Activated gamma-delta T cell (primary cell): ENCODE measurements at regions not wholly inside any gene's neighbourhood (a gene's known extent, or its start where the extent isn't known, plus 50 kb on each side); places are given as distances from the start of the nearest gene placed in this dataset.

Source experiments
- DNase-seq: peaks from one replicate; lab custom pipeline; 2025; lab: John Stamatoyannopoulos, UW

DNA sequence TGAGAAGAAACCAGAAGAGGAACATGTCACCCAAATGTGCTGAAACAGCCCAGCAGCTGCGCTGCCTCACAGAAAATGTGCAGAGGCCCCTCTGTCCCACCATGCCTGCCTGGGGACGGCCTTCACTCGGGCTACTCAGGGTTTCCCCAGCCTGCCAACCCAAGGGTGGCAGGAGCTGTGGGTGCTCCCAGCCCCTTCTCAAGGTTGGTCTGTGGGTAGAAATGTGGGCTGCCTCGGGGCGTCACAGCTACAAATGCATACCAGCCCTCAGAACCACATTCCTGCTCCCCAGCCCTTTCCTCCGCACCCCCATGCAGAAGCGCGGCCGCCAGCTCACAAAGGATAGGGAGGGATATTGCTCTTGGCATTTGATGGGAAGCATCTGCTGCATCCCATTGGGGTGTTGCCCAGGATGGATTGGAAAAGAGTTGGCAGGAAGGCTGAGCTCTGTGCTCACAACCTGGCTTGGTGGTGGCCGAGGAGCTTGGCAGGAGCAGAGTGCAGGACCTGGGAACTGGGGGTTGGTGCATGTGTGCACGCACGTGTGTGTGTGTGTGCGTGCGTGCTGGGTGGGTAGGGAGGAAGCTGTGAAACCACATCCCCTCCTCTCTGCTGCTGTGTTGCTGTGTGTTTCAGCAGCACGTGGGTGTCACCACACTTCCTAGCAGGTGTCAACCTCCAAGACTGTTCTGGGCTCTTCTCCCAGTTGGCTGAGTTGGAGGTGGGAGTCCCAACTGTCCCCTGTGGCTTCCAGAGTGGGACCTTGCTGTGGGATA is 304.4 kb downstream of the SEC14L1 start:
- DNase-seq, result peak; percentile 58

DNA sequence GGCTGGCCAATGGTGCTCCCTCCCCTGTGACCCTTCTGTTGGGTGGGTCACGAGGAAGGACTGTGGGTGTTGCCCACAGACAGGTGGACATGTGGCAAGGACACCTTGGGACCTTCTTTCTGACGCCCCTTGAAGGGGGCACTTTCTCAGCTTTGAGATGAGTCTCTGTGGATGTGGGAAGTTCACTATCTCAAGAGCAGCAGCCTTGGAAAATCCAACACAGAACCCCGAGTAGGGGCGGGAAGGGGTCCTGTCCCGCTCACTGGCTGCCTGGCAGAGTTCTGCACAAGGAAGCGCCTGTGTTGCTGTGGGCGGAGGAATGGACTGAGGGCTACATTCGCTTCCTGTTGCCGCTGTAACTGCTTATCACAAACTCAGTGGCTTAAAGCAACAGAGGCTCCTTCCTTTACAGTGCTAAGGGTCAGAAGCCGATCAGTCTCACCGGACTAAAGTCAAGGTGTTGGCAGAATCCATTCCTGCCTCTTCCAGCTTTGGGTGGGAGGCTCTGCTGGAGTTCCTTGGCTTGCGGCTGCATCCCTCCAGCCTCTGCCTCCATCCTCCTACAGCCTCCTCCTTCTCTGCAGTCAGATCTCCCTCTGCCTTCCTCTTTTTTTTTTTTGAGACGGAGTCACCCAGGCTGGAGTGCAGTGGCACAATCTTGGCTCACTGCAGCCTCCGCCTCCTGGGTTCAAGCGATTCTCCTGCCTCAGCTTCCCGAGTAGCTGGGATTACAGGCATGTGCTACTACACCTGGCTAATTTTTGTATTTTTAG is 305.2 kb downstream of the SEC14L1 start:
- no peak for DNase-seq

DNA sequence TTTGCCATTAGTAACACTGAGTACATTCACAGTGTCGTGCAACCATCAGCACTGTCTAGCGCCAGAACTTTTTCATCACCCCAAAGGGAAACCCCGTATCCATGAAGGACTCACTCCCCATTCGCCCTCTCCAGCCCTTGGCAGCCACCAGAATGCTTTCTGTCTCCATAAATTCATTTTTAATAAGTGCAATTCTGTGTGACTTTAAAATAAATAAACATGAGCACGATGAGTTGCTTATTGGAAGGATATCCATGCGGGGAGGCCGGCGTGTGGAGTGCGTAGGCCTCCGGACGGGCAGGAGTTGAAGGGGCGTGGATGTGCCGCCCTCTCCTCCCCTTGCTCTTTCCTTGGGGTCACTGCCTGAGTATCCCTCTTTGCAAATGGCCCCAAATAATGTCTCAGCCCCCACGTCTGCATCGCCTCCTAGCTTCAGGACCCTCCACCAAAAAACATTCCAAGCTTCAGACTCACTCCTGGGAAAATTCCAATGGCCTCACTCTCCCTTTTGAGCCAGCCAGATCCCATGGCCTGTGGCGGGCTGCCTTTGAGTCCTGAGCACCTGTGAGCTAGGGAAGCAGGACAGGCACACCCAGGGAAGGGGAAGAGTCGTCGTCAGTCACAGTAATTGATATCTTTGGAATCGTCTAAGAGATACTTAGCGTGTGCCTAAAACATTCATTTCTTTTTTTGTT is 306.3 kb downstream of the SEC14L1 start:
- DNase-seq, result no peak

DNA sequence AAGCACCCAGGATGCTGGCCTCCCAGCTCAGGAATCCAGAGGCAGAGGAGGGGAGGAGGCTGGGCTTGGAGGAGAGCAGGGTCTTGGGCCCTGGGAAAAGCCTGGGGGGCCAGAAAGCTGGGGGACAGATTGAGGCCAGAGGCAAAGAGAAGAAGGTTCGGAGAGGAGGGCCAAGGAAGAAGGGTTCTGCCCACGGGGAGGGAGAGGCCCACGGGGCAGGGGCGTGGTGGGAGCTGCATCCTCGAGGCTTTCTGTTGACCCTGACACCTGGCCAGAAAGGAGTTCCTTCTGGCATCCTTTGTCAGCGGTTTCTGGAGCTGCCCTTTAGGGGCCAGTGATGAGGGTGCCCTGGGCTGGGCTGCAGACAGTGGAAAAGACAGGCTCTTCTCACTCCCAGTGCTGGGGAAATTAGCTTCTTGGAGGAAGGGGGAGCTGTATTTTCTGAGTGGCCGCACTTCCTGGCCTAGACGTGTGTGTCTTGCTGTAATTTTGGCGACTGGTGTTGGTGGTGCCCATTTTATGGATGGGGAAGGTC is 308.7 kb downstream of the SEC14L1 start:
- no peak for DNase-seq

DNA sequence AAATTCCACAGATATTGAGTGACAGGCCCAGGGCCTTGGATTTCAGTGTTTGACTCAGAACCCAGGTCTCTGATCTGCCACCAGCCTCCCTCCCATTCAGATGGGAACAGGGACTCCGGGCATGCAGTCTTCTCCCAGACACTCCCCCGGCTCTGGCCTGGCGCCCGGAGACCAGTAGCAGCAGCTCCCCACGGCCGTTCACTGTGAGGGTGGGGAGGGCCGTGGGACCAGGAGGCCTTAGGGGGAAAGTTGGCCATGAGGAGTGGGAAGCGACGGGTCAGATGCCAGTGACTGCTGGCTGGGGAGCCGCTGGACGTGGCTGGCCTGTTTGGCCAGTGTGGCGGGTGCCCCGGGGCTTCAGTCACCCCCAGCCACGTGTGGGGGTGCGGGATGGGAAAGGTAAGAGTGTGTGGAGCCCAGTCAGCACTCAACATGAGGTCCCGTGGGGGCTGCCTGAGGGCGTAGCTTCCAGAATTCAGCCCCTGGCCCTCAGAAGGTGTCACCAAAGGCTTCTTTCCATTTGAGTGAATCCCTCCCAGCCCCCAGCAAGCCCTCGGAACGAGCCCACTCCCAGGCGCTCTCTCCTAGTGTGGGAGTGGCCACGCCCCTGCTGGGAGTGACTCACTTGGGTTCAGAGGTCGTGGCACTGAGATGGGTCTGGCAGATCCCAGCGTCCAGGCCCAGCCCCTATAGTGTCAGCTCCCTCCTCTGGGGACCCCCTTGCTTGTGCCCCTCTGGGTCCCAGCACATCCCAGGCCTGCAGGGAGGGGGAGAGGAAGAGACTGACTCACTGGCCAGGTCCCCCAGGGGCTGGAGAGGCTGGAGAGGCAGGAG is 309.4 kb downstream of the SEC14L1 start:
- no peak for DNase-seq

DNA sequence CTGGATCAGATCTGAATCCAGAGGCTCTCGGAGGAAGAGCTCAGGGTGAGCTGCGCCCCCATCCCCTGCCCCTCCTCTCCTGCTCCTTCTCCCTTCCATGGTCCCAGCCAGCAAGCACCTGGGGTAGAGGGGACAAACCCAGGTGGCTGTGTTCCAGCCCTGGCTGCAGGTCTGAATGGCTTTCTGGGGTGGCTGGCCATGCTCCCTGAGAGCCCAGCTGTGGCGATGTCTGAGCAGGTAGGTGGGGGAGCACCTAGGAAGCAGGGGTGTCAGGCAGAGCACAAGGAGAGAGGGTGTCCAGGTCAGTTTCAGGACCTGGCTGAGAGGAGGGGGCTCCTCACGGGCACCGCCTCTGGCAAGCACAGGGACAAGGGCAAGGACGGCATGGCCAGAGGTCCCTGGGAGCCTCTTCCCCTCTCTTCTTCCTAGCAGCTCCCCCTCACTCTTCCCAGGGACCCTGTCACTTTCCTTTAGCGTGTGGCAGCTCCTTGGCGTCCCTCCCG is 310.0 kb downstream of the SEC14L1 start:
- no peak for DNase-seq

DNA sequence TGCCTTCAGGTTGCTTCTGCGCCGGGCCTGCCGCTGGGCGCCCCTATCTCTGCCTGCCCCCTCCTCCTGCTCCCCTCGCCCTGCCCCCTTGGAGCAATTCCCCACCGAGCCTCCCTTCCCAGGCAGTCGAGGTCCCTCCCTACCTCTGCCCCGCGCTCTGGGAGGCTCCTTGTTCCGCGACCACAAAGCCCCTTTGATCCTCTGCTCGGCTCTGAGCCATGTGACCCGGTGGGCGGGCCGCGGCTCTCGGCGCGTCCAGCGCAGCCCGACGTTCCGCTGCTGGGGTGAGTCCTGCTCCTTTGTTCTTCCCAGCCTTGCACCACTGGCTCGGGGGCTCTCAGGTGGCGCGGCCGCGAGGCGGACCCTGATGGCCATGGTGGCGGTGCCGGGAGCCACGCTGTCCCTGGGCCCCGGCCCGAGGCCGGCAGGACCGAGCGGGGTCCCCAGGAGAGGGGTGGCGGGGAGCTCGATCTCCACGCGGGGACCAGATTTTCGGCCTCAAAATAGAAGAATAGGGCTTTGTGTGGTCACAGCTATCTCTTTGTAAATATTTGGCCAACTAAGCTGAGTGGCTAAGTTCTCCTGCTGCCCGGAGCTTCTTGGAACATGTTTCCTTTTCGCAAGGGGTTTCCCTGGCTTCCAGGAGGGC is 310.6 kb downstream of the SEC14L1 start:
- DNase-seq, result peak; percentile 53

DNA sequence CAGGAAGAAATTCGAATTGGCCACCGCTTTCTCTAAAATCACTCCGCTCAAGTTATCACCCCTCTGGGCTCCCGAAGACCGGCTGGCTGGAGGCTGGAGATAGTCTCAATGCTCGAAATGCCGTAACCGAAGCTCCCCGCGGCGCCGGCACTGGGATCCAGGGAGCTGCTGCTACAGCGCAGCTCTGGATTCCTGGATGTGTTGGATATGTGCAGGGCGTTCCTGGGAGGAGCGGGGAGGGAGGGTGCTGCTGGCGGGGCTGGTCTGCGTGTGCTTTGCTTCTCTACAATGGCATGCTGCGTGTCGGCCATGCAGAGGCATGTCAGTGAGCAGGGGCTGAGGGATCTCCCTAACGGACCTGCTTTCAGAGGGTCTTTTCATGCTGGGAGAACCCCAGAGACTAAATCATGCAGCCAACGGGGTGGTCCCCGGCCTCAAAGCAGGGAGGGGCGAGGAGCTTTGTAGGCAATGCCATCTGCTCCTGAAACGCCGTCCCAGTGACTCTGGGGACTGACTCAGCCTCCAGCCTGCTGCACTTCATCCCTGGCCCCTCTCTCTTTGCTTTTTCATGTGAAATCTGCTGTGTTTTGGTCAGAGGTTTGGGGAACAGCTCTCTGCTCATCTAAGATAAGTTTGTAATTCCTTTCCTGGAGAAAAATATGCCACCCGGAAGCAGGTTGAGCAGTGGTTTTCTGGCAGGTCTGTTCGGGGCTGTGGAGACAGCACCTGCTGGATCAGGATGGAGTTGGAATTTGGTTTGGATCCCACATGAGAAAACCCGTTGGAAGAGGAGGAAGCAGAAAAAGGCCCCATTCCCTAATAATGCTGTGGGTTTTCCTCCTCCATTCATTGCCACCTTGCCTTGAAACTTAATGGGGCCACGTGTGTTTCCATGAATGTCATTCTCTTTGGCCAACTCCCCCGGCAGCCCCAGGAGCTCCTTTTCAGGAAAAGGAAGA is 311.4 kb downstream of the SEC14L1 start:
- no peak for DNase-seq

DNA sequence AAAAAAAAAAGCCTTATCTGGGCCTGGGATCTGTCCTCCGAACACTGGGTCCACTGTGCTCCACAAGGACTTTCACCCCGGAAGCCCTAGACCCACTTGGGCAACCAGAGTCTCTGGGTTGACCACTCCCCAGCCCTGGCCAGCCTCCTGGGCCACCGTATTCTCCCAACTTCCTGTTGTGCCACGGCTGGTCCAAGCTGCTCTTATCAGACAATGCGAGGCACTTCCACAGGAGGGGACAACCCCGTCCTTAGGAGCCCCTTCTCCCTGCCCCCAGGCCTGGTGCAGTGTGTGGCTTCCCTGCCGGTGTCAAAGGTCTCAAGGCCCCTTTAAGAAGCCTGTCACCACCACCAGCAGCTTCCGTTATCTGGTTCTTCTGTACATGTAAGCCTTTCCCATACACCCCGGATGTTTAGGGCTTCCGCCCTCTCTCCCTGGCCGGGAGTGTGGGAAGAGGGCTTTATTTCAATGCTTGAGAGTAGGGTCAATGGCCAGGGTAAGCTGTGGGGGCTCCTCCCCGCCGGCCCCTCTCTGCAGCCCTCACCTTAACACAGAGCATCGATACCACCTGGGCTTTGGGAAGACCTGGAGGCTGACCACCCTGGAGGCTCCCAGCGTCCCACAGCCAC is 313.0 kb downstream of the SEC14L1 start:
- DNase-seq, result no peak

DNA sequence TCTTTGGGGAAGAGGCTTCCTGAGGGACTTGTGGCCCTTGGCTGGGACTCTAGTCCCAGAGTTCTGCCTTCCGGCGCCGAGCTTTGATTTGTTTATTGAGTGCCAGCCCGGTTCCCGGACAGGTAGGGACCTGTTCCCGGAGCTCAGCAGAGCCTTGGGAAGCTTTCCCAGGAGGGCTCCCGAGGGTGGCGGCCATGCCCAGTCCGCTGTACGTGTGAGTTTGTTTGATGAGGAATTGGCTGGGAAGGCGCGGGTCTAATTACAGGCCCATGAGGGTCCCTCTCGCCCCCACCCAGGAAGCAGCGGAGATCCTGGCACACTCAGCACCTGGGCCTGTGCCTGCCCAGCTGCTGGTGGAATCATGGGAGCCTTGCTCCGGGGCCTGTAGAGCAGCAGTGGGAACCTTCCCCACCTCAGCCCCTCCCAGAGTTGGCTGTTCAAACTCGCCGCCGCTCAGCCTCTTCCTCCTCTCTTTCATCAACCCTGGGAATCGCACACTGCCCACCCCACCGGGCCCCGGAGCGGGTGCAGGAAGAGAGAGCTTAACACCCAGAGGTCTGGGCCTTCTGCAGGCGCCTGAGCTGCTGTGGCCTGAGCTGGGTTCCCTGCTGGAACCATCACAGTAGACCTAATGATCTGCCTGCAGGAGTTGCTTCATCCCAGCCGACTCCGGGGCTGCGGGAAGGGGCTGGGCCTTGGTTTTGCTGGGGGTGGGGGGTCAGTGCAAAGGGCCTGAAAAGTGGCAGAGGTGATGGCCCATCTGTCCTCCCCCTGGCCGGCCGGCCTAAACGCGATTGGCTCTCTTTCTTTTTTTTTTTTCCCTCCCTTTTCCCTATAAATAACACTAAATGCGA is 313.7 kb downstream of the SEC14L1 start:
- no peak for DNase-seq

DNA sequence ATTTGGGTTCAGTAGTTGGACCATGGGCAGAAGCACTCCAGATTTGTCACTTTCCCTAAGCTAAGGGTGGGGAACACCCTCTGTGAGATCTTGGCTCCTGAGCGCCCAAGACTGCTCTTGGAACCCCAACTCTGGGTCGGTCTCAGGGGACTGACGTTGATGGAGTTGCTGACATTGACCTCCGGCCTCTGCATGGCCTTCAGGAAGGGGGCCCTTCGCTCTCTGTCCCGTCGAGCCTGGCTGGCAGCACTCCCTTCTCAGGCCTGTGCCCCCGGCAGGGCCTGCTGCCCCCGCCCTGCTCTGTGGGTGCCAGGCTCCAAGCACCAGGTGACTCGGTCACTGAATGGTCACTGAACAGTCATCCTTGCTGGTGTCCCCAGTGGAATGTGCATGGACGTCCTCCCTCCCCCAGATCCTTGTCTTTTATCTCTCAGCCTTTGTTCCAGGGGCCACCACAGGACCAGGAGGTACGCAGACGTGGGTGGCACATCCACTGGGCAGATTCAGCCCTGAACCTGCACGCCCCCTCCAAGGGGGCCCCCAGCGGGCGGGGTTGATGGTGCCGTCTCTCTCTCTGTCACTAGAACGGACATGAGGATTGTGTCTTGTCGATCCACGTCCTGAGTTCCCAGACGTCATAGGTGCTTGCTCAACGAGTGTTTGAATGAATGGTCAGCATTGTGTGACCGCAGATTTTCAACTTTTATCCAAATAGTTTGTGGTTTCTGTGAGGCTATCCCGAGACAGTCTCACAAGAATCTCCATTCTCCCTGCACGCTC is 314.5 kb downstream of the SEC14L1 start:
- DNase-seq, result no peak

DNA sequence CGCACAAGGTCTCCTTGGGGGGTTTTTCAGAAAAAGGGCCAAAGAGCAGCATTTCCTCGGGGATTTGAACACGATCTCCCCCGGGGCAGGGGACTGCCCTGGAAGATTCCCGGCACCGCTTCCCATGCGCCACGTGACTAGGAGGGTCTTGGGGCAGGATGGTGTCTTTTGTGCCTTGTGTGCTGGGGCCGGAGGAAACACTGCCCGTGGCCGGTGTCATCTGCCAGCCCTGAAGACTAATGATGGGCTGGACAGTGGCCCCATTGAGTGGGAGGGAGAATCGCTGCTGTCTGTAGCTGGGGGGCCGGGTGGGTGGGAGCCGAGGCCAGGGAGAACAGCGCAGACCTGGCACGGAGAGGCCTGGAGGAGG is 315.1 kb downstream of the SEC14L1 start:
- DNase-seq, result no peak

DNA sequence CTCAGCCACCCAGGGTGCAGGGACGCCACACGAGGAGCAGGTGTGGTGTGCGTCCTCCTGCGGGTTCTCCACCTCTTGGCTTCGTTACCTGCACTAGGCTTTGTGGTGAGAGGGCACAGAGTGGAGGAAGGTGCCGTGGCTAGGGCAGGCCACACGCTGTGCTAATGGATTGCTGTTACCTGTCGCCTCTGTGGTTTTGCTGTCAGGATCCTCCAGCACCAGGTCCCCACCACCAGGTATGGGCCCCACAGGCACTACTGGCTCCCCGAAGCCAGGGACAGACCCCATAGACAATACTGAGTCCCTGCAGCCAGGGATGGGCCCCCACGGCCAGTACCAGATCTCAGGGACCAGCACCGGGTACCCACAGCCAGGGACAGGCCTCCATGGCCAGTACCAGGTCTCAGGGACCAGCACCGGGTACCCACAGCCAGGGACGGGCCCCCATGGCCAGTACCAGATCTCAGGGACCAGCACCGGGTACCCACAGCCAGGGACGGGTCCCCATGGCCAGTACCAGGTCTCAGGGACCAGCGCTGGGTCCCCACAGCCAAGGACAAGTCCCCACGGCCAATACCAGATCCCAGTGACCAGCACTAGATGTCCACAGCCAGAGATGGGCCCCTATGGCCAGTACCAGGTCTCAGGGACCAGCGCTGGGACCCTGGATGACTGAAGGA is 315.6 kb downstream of the SEC14L1 start:
- no peak for DNase-seq

DNA sequence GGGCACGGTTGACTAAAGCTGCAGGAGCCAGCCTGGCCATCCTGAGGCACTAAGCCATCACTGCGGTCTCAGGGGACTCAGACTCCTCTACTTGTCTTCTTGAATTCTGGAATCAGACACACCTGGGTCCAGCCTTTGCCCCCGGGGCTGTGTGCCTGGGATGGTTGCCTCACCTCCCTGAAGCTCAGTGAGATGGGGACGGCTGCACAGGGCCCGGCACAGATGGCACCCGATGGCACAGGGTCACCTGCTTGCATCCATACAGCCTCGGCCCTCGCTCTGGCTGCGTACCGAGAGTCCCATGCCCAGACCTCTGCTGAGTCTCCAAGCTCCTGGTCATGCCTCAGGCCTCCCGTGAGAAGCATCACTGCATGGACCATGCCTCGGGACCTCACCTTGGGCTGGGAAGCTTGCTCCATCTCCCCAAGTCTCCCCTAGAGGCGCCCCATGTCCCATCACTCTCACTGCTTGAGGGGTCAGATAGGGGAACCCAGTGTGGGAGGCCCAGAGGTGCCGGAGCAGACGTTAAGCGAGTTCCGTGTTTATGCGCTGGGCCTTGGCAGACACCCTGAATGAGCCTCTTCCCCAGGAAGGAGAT is 316.3 kb downstream of the SEC14L1 start:
- DNase-seq, result no peak

DNA sequence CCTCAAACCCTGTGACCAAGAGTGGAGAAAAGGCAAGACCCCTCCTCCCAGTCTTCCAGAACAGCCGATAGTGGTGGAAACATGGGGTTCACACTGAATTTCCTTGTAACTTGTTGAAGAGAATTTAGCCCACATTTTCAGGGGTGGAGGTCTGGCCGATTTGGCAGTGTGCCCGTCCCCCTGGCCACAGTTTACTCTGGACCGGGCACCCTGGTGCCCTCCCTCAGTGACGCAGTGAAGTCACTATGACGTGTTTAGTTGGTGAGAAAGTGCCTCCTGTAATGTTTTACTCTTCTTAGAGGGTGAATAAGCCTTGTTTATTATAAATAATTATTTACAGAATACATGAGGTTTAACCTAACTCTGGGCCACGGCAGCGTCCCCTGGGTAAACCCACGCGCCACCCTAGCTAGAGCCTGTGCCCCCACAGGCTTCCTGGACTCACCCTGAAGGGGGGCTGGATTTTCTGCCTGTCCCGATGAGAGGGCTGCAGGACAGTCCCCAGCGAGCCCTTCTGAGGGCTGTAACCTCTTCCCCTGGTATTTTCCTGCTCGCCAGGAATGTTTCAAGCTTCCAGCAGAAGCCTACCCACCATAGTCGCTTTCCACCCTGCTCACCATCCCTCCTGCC is 316.9 kb downstream of the SEC14L1 start:
- DNase-seq, result no peak
